NCI-H748 (cell line): ENCODE measurements at regions not wholly inside any gene's neighbourhood (a gene's known extent, or its start where the extent isn't known, plus 50 kb on each side); places are given as distances from the start of the nearest gene placed in this dataset.

Experiments
- DNase-seq: peaks from one replicate; lab custom pipeline; 2025; ENCODE audit not compliant: unreplicated experiment; lab: John Stamatoyannopoulos, UW

GRCh38 chr7:91323626-91324158 lies 59.5 kb downstream of the FZD1 start:
- no peak for DNase-seq

- no peak for DNase-seq
Measured at GRCh38 chr7:91324663-91325062, 60.4 kb downstream of the FZD1 start.

GRCh38 chr7:91325726-91326125 lies 61.5 kb downstream of the FZD1 start:
- no peak for DNase-seq

GRCh38 chr7:91326516-91327199 lies 62.4 kb downstream of the FZD1 start:
- DNase-seq: no peak

GRCh38 chr7:91327346-91327745 lies 63.1 kb downstream of the FZD1 start:
- no peak for DNase-seq

GRCh38 chr7:91329571-91329970 lies 65.3 kb downstream of the FZD1 start:
- no peak for DNase-seq

GRCh38 chr7:91330191-91330808 lies 66.1 kb downstream of the FZD1 start:
- DNase-seq: no peak

- DNase-seq: no peak
Measured at GRCh38 chr7:91330866-91331265, 66.6 kb downstream of the FZD1 start.

GRCh38 chr7:91336106-91336505 lies 71.9 kb downstream of the FZD1 start:
- DNase-seq: no peak

- DNase-seq: no peak
Measured at GRCh38 chr7:91338226-91339020, 74.2 kb downstream of the FZD1 start.

GRCh38 chr7:91342346-91342745 lies 78.1 kb downstream of the FZD1 start:
- no peak for DNase-seq

- no peak for DNase-seq
Measured at GRCh38 chr7:91343420-91343960, 79.3 kb downstream of the FZD1 start.

GRCh38 chr7:91343996-91344629 lies 79.9 kb downstream of the FZD1 start:
- DNase-seq: no peak

GRCh38 chr7:91344911-91345310 lies 80.7 kb downstream of the FZD1 start:
- no peak for DNase-seq

GRCh38 chr7:91345449-91345848 lies 81.2 kb downstream of the FZD1 start:
- DNase-seq: no peak

- no peak for DNase-seq
Measured at GRCh38 chr7:91346426-91346825, 82.2 kb downstream of the FZD1 start.

- DNase-seq: no peak
Measured at GRCh38 chr7:91347290-91347689, 83.1 kb downstream of the FZD1 start.

- DNase-seq: no peak
Measured at GRCh38 chr7:91348711-91349110, 84.5 kb downstream of the FZD1 start.

GRCh38 chr7:91351374-91351773 lies 87.1 kb downstream of the FZD1 start:
- no peak for DNase-seq

GRCh38 chr7:91352091-91352490 lies 87.9 kb downstream of the FZD1 start:
- no peak for DNase-seq

- DNase-seq: no peak
Measured at GRCh38 chr7:91353848-91354247, 89.6 kb downstream of the FZD1 start.
